Glomerular endothelial cell (primary cell): ENCODE measurements at regions not wholly inside any gene's neighbourhood (a gene's known extent, or its start where the extent isn't known, plus 50 kb on each side); places are given as distances from the start of the nearest gene placed in this dataset.

Source experiments
- DNase-seq: peaks from one replicate; pipeline ENCODE4 v3.0.0-alpha.2; 2011; ENCODE audit warnings: low read depth, low spot score; ENCODE audit errors: extremely low read depth

- DNase-seq = no peak
Observed at GRCh38 chr1:208628022-208628914, 384.1 kb upstream of the PLXNA2 start.

GRCh38 chr1:208631092-208631491 lies 386.9 kb upstream of the PLXNA2 start:
- no peak for DNase-seq

- no peak for DNase-seq
Observed at GRCh38 chr1:208631506-208631905, 387.3 kb upstream of the PLXNA2 start.

- no peak for DNase-seq
Observed at GRCh38 chr1:208634346-208635140, 390.4 kb upstream of the PLXNA2 start.

- DNase-seq = no peak
Observed at GRCh38 chr1:208637181-208637580, 393.0 kb upstream of the PLXNA2 start.

- DNase-seq = no peak
Observed at GRCh38 chr1:208639382-208639781, 395.2 kb upstream of the PLXNA2 start.

- no peak for DNase-seq
Observed at GRCh38 chr1:208640295-208640694, 396.1 kb upstream of the PLXNA2 start.

- no peak for DNase-seq
Observed at GRCh38 chr1:208641579-208642280, 397.5 kb upstream of the PLXNA2 start.

GRCh38 chr1:208643005-208643597 lies 398.9 kb upstream of the PLXNA2 start:
- DNase-seq = no peak

- DNase-seq = no peak
Observed at GRCh38 chr1:208644401-208645160, 400.4 kb upstream of the PLXNA2 start.

- DNase-seq = no peak
Observed at GRCh38 chr1:208646431-208646830, 402.2 kb upstream of the PLXNA2 start.

- no peak for DNase-seq
Observed at GRCh38 chr1:208648146-208648545, 404.0 kb upstream of the PLXNA2 start.

GRCh38 chr1:208652296-208653160 lies 408.3 kb upstream of the PLXNA2 start:
- peak; percentile 50 for DNase-seq

GRCh38 chr1:208653426-208653825 lies 409.2 kb upstream of the PLXNA2 start:
- DNase-seq = no peak

- peak; percentile 18 for DNase-seq
Observed at GRCh38 chr1:208654241-208654640, 410.1 kb upstream of the PLXNA2 start.

- no peak for DNase-seq
Observed at GRCh38 chr1:208665936-208666335, 421.8 kb upstream of the PLXNA2 start.

GRCh38 chr1:208668991-208669390 lies 424.8 kb upstream of the PLXNA2 start:
- no peak for DNase-seq

GRCh38 chr1:208670778-208671177 lies 426.6 kb upstream of the PLXNA2 start:
- no peak for DNase-seq
